ENCODE measurements at regions not wholly inside any gene's neighbourhood (a gene's known extent, or its start where the extent isn't known, plus 50 kb on each side); places are given as distances from the start of the nearest gene placed in this dataset.

- ChIA-PET CTCF (no interaction called here), POLR2A (ENCODE audit: low non-redundant PET) (no interaction called here)
- H3K27ac ChIP-seq = no peak overlapping the region
- DNase-seq (ENCODE audit: low spot score) = no peak
- no peak for TF ChIP-seq CTCF (conservative IDR thresholded peaks at IDR 0.05; ENCODE audit: low read depth)
Measured at GRCh38 chr10:4532011-4532410, 294.0 kb upstream of the AKR1E2 start.

- ChIA-PET POLR2A (ENCODE audit: low non-redundant PET) (no interaction called here), CTCF (no interaction called here)
- no peak for TF ChIP-seq CTCF (conservative IDR thresholded peaks at IDR 0.05; ENCODE audit: low read depth)
- no peak for DNase-seq (ENCODE audit: low spot score)
- no peak overlapping the region for H3K27ac ChIP-seq
Measured at GRCh38 chr10:4529266-4529665, 296.7 kb upstream of the AKR1E2 start.

DNA sequence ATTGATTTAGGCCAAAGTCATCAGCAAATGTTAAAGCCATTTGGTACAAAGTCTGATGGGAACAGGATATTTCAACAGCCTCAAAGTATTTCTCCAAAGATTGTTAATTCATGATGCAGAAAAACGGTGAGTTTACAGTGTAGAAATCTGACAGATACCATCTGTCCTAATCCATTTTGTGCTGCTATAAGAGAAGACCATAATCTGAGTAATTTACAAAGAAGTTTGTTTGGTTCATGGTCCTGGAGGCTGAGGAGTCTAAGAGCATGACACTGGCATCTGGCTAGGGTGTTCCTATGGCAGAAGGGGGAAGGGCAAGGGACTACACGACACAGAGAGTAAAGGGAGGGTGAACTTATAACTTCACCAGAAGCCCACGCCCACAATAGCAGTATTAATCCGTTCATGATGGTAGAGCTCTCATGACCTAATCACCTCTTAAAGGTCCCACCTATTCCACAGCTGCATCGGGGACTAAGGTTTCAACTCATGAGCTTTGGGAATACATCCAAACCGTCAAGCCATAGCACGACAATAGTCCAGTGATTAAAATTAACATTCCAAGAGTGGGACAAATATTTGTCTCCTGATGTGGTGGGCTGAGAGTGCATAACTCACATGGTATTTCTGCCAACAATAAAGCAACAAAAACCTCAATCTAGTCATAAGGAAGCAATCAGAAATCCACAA is 298.6 kb upstream of the AKR1E2 start:
- DNase-seq (ENCODE audit: low spot score) = no peak

DNA sequence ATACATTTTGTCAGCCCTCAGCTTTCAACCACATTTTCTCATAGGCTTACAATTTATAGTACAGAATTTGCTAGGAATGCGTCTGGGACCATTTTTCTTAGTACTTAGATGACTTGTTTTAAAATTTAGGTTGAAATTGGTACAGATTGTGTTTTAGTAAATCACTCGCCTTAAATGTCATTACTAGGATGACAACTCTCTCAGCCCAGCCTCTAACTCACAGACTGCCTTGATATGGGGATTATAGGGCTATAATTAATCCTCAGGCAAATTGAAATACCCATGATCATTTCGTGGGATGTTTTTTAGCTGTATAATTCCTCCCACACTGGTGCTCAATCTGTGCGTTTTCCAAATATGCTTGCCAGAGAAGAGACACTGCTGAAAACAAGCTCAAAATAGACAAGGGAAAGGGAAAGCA is 299.7 kb upstream of the AKR1E2 start:
- ChIA-PET CTCF (interaction anchor here (0.6 kb wide), 1 partner anchor 185 kb away, joined by 4 read pairs; no protein-coding TSS in a partner anchor), POLR2A (ENCODE audit: low non-redundant PET) (no interaction called here)
- no peak overlapping the region for H3K27ac ChIP-seq
- no peak for TF ChIP-seq CTCF (conservative IDR thresholded peaks at IDR 0.05; ENCODE audit: low read depth)
- DNase-seq (ENCODE audit: low spot score) = no peak

More for the DNA sequence above, 298.6 kb upstream of the AKR1E2 start:
- TF ChIP-seq CTCF (conservative IDR thresholded peaks at IDR 0.05; ENCODE audit: low read depth) = no peak
- POLR2A ChIA-PET (ENCODE audit: low non-redundant PET) = no interaction called here
- CTCF ChIA-PET = no interaction called here
- H3K27ac ChIP-seq = no peak overlapping the region

DNA sequence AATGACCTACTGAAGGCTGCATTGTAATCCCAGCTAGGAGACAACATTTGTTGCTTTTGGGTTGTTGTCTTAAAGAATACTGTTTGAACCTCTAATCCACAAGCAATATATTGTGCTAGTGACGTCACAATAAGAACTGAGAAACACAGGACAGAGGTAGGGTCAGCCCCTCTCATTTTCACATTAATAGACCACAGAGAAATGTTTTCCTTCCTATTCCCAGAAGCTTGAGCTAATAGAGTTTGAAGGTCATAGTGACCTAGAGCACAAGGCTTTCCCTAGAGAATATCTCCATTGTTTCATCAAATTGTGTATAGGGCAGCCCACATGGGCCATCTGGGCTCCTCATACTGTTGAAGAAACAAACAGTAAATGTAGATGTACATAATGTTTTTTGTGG is 300.9 kb upstream of the AKR1E2 start:
- DNase-seq (ENCODE audit: low spot score) = no peak
- no peak overlapping the region for H3K27ac ChIP-seq
- ChIA-PET POLR2A (ENCODE audit: low non-redundant PET) (no interaction called here), CTCF (interaction anchor here (0.6 kb wide), 1 partner anchor 709 kb away, joined by 10 read pairs; no protein-coding TSS in a partner anchor)
- no peak for TF ChIP-seq CTCF (conservative IDR thresholded peaks at IDR 0.05; ENCODE audit: low read depth)

- CTCF ChIA-PET = no interaction called here
- POLR2A ChIA-PET (ENCODE audit: low non-redundant PET) = no interaction called here
Measured at GRCh38 chr10:4522296-4523000, 303.6 kb upstream of the AKR1E2 start.

More at GRCh38 chr10:4522296-4523000, 303.6 kb upstream of the AKR1E2 start:
- no peak overlapping the region for H3K27ac ChIP-seq
- no peak for DNase-seq (ENCODE audit: low spot score)
- no peak for TF ChIP-seq CTCF (conservative IDR thresholded peaks at IDR 0.05; ENCODE audit: low read depth)

All from RWPE1 (cell line).